GM18868 (cell line): ENCODE measurements at regions not wholly inside any gene's neighbourhood (a gene's known extent, or its start where the extent isn't known, plus 50 kb on each side); places are given as distances from the start of the nearest gene placed in this dataset.
"Not testable (repeated sequence)": the region's sequence is repeated elsewhere in the genome, so short reads cannot be mapped to it uniquely, and the experiment has no call there.

Source experiments
- ATAC-seq: cut with Tn5 transposase; IDR thresholded peaks from one replicate; pipeline ENCODE4 v1.9.1; 2021; ENCODE audit warnings: mild to moderate bottlenecking, moderate library complexity; ENCODE audit not compliant: unreplicated experiment

- no peak for ATAC-seq
Observed at GRCh38 chr11:79676396-79676795, 235.6 kb upstream of the TENM4 start.

GRCh38 chr11:79675081-79675480 is 234.3 kb upstream of the TENM4 start:
- ATAC-seq = no peak

- no peak for ATAC-seq
Observed at GRCh38 chr11:79672786-79673185, 232.0 kb upstream of the TENM4 start.

- no peak for ATAC-seq
Observed at GRCh38 chr11:79671401-79671800, 230.6 kb upstream of the TENM4 start.

- ATAC-seq = no peak
Observed at GRCh38 chr11:79670882-79671281, 230.1 kb upstream of the TENM4 start.

- no peak for ATAC-seq
Observed at GRCh38 chr11:79668575-79668974, 227.7 kb upstream of the TENM4 start.

- ATAC-seq = no peak
Observed at GRCh38 chr11:79667380-79667779, 226.6 kb upstream of the TENM4 start.

GRCh38 chr11:79663017-79663416 is 222.2 kb upstream of the TENM4 start:
- ATAC-seq = no peak

GRCh38 chr11:79661373-79661772 is 220.5 kb upstream of the TENM4 start:
- no peak for ATAC-seq

- ATAC-seq = no peak
Observed at GRCh38 chr11:79648766-79649520, 208.1 kb upstream of the TENM4 start.

GRCh38 chr11:79637219-79637618 is 196.4 kb upstream of the TENM4 start:
- no peak for ATAC-seq

- no peak for ATAC-seq
Observed at GRCh38 chr11:79634905-79635304, 194.1 kb upstream of the TENM4 start.

- ATAC-seq = no peak
Observed at GRCh38 chr11:79627281-79627680, 186.5 kb upstream of the TENM4 start.

GRCh38 chr11:79626135-79627075 is 185.6 kb upstream of the TENM4 start:
- ATAC-seq = no peak

GRCh38 chr11:79623375-79623774 is 182.5 kb upstream of the TENM4 start:
- no peak for ATAC-seq

- no peak for ATAC-seq
Observed at GRCh38 chr11:79617561-79617960, 176.7 kb upstream of the TENM4 start.

GRCh38 chr11:79616392-79616851 is 175.6 kb upstream of the TENM4 start:
- ATAC-seq = no peak

- no peak for ATAC-seq
Observed at GRCh38 chr11:79615425-79615824, 174.6 kb upstream of the TENM4 start.

- no peak for ATAC-seq
Observed at GRCh38 chr11:79610678-79611077, 169.8 kb upstream of the TENM4 start.

- ATAC-seq = no peak
Observed at GRCh38 chr11:79610139-79610538, 169.3 kb upstream of the TENM4 start.

GRCh38 chr11:79609511-79609910 is 168.7 kb upstream of the TENM4 start:
- no peak for ATAC-seq

- ATAC-seq = not testable (repeated sequence)
Observed at GRCh38 chr11:79606461-79606860, 165.6 kb upstream of the TENM4 start.
